LNCaP clone FGC (cell line): ENCODE measurements at regions not wholly inside any gene's neighbourhood (a gene's known extent, or its start where the extent isn't known, plus 50 kb on each side); places are given as distances from the start of the nearest gene placed in this dataset.
A peak's percentile ranks its signal among the peaks of the same experiment; 100 is the strongest.
"Not testable (repeated sequence)": the region's sequence is repeated elsewhere in the genome, so short reads cannot be mapped to it uniquely, and the experiment has no call there.

Experiments used
- DNase-seq: peaks from one replicate; pipeline ENCODE4 v3.0.0-alpha.2; 2011; ENCODE audit warnings: low read depth
- H3K4me3 ChIP-seq: 2 replicates; pipeline ENCODE4 v1.5.1; 2011; ENCODE audit warnings: mild to moderate bottlenecking, low read depth, low read length, control low read depth
- TF ChIP-seq, protein P1 (sequence below): IDR thresholded peaks from 2 replicates; pipeline ENCODE4 v1.5.1; 2012; ENCODE audit warnings: mild to moderate bottlenecking; ENCODE audit not compliant: control insufficient read depth, insufficient read depth; ENCODE audit errors: extremely low read depth

DNA sequence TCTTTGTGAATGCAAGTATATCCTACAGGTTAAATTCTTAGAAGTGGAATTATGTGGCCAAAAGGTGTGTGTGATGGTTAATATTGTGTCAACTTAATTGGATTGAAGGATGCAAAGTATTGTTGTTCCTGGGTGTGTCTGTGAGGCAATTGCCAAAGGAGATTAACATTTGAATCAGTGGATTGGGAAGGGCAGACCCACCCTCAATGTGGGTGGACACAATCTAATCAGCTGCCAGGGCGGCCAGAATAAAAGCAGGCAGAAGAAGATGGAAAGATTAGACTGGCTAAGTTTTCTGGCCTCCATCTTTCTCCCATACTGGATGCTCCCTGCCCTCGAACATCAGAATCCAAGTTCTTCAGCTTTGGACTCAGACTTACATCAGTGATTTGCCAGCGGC lies 76.2 kb upstream of the GBA3 start:
- TF ChIP-seq, protein P1, sequence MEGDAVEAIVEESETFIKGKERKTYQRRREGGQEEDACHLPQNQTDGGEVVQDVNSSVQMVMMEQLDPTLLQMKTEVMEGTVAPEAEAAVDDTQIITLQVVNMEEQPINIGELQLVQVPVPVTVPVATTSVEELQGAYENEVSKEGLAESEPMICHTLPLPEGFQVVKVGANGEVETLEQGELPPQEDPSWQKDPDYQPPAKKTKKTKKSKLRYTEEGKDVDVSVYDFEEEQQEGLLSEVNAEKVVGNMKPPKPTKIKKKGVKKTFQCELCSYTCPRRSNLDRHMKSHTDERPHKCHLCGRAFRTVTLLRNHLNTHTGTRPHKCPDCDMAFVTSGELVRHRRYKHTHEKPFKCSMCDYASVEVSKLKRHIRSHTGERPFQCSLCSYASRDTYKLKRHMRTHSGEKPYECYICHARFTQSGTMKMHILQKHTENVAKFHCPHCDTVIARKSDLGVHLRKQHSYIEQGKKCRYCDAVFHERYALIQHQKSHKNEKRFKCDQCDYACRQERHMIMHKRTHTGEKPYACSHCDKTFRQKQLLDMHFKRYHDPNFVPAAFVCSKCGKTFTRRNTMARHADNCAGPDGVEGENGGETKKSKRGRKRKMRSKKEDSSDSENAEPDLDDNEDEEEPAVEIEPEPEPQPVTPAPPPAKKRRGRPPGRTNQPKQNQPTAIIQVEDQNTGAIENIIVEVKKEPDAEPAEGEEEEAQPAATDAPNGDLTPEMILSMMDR, result no peak
- no peak for DNase-seq
- no peak overlapping the region for H3K4me3 ChIP-seq

DNA sequence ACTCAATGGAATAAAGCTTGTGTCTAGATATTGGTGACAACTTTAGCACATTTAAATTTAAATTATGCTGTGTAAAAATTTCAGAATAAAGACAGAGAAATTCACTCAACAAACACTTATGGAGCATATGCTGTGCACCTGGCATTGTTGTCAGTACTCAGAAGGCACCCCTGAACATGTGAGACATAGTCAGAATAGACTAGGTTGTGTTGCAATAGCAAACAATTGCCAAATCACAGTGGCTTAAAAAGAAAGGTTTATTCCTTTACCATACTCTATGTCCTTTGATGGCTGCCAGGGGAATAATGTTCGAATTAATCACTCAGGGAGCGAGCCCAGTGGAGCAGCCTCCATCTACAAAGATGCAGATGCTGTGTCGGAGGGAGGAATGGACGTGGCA lies 72.6 kb upstream of the GBA3 start:
- DNase-seq, H3K4me3 ChIP-seq: not testable (repeated sequence)

GRCh38 chr4:22621970-22622369 lies 70.8 kb upstream of the GBA3 start:
- not testable (repeated sequence) for H3K4me3 ChIP-seq, DNase-seq

DNA sequence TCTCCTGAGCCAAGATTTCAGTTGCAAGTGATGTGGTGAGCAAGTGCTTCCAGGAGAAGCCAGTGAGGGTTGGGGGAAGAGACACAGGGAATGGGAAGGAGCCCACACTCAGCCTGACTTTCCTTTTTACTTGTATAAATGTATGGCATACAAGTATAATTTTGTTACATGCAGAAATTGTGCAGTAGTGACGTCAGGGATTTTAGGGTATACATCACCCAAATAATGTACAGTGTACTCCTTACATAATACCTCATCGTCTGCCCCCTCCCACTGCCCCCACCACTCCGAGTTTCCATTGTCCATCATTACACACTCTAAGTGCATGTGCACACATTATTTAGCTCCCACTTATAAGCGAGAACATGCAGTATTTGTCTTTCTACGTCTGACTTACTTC lies 68.7 kb upstream of the GBA3 start:
- not testable (repeated sequence) for DNase-seq, H3K4me3 ChIP-seq

GRCh38 chr4:22625311-22625710 lies 67.4 kb upstream of the GBA3 start:
- TF ChIP-seq, protein P1, result no peak
- DNase-seq, result no peak
- H3K4me3 ChIP-seq, result no peak overlapping the region

GRCh38 chr4:22627851-22628250 lies 64.9 kb upstream of the GBA3 start:
- not testable (repeated sequence) for DNase-seq

DNA sequence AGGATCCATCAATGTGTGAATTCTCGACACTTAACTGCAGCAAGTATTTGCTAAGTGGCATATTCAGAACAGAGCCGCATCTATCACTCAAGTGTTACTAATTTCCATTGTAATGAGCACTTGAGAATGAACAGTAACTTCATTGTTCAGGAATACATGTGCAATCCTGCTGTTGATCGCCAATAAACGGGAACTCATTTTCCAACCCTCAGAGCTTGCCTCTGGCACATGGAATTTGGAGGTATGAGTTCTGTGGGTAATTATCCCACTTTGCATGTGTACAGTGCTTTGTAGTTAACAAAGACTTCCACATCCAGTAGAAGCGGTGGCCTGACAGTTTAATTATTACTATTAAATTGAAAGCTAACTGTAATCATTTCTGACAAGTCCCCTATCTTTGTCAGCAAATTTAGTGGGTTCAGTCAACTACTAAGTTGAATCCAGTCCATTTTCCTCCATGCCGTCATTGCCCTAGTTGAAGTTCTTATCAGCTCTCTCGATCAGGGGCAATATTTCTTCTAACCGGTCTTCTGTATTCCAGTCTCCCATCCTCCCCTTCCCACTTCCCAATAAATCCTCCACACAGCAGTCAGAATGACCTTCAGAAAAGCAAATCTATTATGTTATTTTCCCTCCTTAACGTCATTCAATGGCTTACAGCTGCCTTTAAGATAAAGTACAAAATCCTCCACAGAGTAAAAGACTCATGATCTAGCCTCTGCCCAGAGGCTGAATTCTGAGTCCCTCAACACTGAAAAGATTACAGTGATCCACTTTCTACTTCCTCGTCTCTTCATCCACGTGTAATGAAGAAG lies 62.4 kb upstream of the GBA3 start:
- DNase-seq, result not testable (repeated sequence)

More at GRCh38 chr4:22627851-22628250, 64.9 kb upstream of the GBA3 start:
- H3K4me3 ChIP-seq, result not testable (repeated sequence)

DNA sequence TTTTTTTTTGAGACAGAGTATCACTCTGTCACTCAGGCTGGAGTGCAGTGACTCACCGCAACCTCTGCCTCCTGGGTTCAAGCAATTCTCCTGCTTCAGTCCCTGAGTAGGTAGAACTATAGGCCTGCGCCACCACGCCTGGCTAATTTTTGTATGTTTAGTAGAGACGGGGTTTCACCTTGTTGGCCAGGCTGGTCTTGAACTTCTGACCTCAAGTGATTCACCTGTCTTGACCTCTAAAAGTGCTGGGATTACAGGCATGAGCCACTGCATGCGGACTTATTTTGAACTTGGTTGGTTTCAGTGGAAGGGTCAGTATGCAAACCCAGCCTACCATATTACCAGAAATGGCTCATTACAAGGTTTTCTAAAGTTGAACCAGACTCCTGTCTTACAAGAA lies 61.6 kb upstream of the GBA3 start:
- not testable (repeated sequence) for H3K4me3 ChIP-seq, DNase-seq

More for the DNA sequence above, 62.4 kb upstream of the GBA3 start:
- H3K4me3 ChIP-seq, result not testable (repeated sequence)

DNA sequence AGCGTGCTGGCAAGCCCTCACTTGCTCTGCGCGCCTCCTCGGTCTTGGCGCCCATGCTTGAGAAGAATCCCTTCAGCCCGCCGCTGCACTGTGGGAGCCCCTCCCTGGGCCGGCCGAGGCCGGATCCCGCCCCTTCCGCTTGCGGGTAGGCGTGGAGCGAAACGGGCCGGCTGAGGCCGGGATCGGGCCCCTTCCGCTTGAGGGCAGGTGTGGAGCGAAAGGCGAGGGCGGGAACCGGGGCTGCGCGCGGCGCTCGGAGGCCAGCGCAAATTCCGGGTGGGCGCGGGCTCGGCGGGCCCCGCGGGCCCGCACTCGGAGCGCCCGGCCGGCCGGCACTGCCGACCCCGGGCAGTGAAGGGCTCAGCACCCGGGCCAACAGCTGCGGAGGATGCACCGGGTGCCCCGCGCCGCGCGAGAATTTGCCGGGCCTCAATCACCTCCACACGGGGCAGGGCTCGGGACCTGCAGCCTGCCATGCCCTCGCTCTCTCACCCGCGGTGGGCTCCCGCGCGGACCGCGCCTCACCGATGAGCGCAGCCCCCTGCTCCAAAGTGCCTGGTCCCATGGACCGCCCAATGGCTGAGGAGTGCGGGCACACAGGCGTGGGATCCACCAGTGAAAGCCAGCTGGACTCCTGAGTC lies 58.1 kb upstream of the GBA3 start:
- DNase-seq, result no peak
- H3K4me3 ChIP-seq, result no peak overlapping the region
- TF ChIP-seq, protein P1, result no peak

DNA sequence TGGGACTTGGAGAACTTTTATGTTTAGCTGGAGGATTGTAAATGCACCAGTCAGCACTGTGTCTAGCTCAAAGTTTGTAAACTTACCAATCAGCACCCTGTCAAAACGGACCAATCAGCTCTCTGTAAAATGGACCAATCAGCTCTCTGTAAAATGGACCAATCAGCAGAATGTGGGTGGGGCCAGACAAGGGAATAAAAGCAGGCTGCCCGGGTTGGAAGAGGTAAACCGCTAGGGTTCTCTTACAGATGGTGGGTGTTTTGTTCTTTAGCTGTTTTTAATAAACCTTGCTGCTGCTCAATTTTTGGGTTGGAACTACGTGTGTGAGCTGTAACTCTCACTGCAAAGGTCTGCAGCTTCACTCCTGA lies 57.6 kb upstream of the GBA3 start:
- not testable (repeated sequence) for H3K4me3 ChIP-seq, DNase-seq

GRCh38 chr4:22635692-22636091 lies 57.0 kb upstream of the GBA3 start:
- H3K4me3 ChIP-seq, result no peak overlapping the region
- DNase-seq, result no peak
- TF ChIP-seq, protein P1, result 0 out of 2 replicates have a peak, but pooled peaks have one; percentile 8
